ENCODE measurements at regions not wholly inside any gene's neighbourhood (a gene's known extent, or its start where the extent isn't known, plus 50 kb on each side); places are given as distances from the start of the nearest gene placed in this dataset.

GRCh38 chr13:112234131-112234875, 141.9 kb upstream of the SPACA7 start:
- peak in 1 of 2 donors; percentile 38 for DNase-seq
- Histone ChIP-seq H3K27me3 (ENCODE audit: control insufficient read depth in 1 of 2, insufficient read depth in 2 of 2, low read length in 1 of 2) (no peaks in the 10 kb centered on the region), H3K4me3 (ENCODE audit: low read length in 2 of 2) (no peak overlapping the region), H3K4me1 (ENCODE audit: control insufficient read depth in 1 of 2, insufficient read depth in 2 of 2, low read length in 2 of 2) (no peaks in the 10 kb centered on the region), H3K36me3 (ENCODE audit: control insufficient read depth in 1 of 2, insufficient read depth in 2 of 2, low read length in 1 of 2) (no peaks in the 10 kb centered on the region), H3K27ac (ENCODE audit: low read depth in 1 of 2, low read length in 2 of 2) (no peak overlapping the region), H3K9me3 (ENCODE audit: control insufficient read depth, low read length) (peaks cover 7% of the 10 kb centered on the region)
- intact Hi-C loops (cut with DNase I): no loop called here
- no peak for ATAC-seq (ENCODE audit: low FRiP score)
- WGBS, 2 donors: 77 to 82% methylated on average over 16 of the region's 16 CpGs

- WGBS, 2 donors: 70 to 83% methylated on average over 7 of the region's 7 CpGs
- intact Hi-C loops (cut with DNase I): no loop called here
- no peaks in the 10 kb centered on the region for H3K27me3 ChIP-seq (ENCODE audit: control insufficient read depth in 1 of 2, insufficient read depth in 2 of 2, low read length in 1 of 2)
- no peaks in the 10 kb centered on the region for H3K4me1 ChIP-seq (ENCODE audit: control insufficient read depth in 1 of 2, insufficient read depth in 2 of 2, low read length in 2 of 2)
- no peaks in the 10 kb centered on the region for H3K36me3 ChIP-seq (ENCODE audit: control insufficient read depth in 1 of 2, insufficient read depth in 2 of 2, low read length in 1 of 2)
- peak in 1 of 2 donors; percentile 43 for DNase-seq
- no peak overlapping the region for H3K27ac ChIP-seq (ENCODE audit: low read depth in 1 of 2, low read length in 2 of 2)
- peaks cover 7% of the 10 kb centered on the region for H3K9me3 ChIP-seq (ENCODE audit: control insufficient read depth, low read length)
- ATAC-seq (ENCODE audit: low FRiP score): no peak
- no peak overlapping the region for H3K4me3 ChIP-seq (ENCODE audit: low read length in 2 of 2)
These were observed 140.1 kb upstream of the SPACA7 start for GRCh38 chr13:112236016-112236415.

GRCh38 chr13:112236539-112237197, 139.5 kb upstream of the SPACA7 start:
- H3K9me3 ChIP-seq (ENCODE audit: control insufficient read depth, low read length): peaks cover 7% of the 10 kb centered on the region
- intact Hi-C loops (cut with DNase I): no loop called here
- no peaks in the 10 kb centered on the region for H3K36me3 ChIP-seq (ENCODE audit: control insufficient read depth in 1 of 2, insufficient read depth in 2 of 2, low read length in 1 of 2)
- H3K27me3 ChIP-seq (ENCODE audit: control insufficient read depth in 1 of 2, insufficient read depth in 2 of 2, low read length in 1 of 2): no peaks in the 10 kb centered on the region
- H3K27ac ChIP-seq (ENCODE audit: low read depth in 1 of 2, low read length in 2 of 2): no peak overlapping the region
- no peaks in the 10 kb centered on the region for H3K4me1 ChIP-seq (ENCODE audit: control insufficient read depth in 1 of 2, insufficient read depth in 2 of 2, low read length in 2 of 2)
- no peak overlapping the region for H3K4me3 ChIP-seq (ENCODE audit: low read length in 2 of 2)
- ATAC-seq (ENCODE audit: low FRiP score) (no peak), DNase-seq (no peak)
- 87 to 90% methylated on average over 11 of the region's 11 CpGs for WGBS, 2 donors

- Histone ChIP-seq H3K27me3 (ENCODE audit: control insufficient read depth in 1 of 2, insufficient read depth in 2 of 2, low read length in 1 of 2) (no peaks in the 10 kb centered on the region), H3K4me3 (ENCODE audit: low read length in 2 of 2) (no peak overlapping the region), H3K27ac (ENCODE audit: low read depth in 1 of 2, low read length in 2 of 2) (no peak overlapping the region), H3K9me3 (ENCODE audit: control insufficient read depth, low read length) (peaks cover 7% of the 10 kb centered on the region), H3K4me1 (ENCODE audit: control insufficient read depth in 1 of 2, insufficient read depth in 2 of 2, low read length in 2 of 2) (no peaks in the 10 kb centered on the region), H3K36me3 (ENCODE audit: control insufficient read depth in 1 of 2, insufficient read depth in 2 of 2, low read length in 1 of 2) (no peaks in the 10 kb centered on the region)
- ATAC-seq (ENCODE audit: low FRiP score): no peak
- intact Hi-C loops (cut with DNase I): no loop called here
- 89 to 92% methylated on average over 17 to 18 of the region's 18 CpGs for WGBS, 2 donors
- peak in 1 of 2 donors; percentile 26 for DNase-seq
These were observed 137.6 kb upstream of the SPACA7 start for GRCh38 chr13:112238436-112238995.

- Histone ChIP-seq H3K4me3 (ENCODE audit: low read length in 2 of 2) (no peak overlapping the region), H3K27me3 (ENCODE audit: control insufficient read depth in 1 of 2, insufficient read depth in 2 of 2, low read length in 1 of 2) (no peaks in the 10 kb centered on the region), H3K4me1 (ENCODE audit: control insufficient read depth in 1 of 2, insufficient read depth in 2 of 2, low read length in 2 of 2) (no peaks in the 10 kb centered on the region), H3K36me3 (ENCODE audit: control insufficient read depth in 1 of 2, insufficient read depth in 2 of 2, low read length in 1 of 2) (no peaks in the 10 kb centered on the region), H3K27ac (ENCODE audit: low read depth in 1 of 2, low read length in 2 of 2) (no peak overlapping the region), H3K9me3 (ENCODE audit: control insufficient read depth, low read length) (peaks cover 7% of the 10 kb centered on the region)
- 68 to 74% methylated on average over 5 to 6 of the region's 6 CpGs for WGBS, 2 donors
- intact Hi-C loops (cut with DNase I): no loop called here
- ATAC-seq (ENCODE audit: low FRiP score) (no peak), DNase-seq (no peak)
These were observed 136.1 kb upstream of the SPACA7 start for GRCh38 chr13:112240076-112240475.

GRCh38 chr13:112241288-112241687, 134.9 kb upstream of the SPACA7 start:
- Histone ChIP-seq H3K9me3 (ENCODE audit: control insufficient read depth, low read length) (peaks cover 5% of the 10 kb centered on the region), H3K4me1 (ENCODE audit: control insufficient read depth in 1 of 2, insufficient read depth in 2 of 2, low read length in 2 of 2) (no peaks in the 10 kb centered on the region), H3K27me3 (ENCODE audit: control insufficient read depth in 1 of 2, insufficient read depth in 2 of 2, low read length in 1 of 2) (no peaks in the 10 kb centered on the region), H3K36me3 (ENCODE audit: control insufficient read depth in 1 of 2, insufficient read depth in 2 of 2, low read length in 1 of 2) (no peaks in the 10 kb centered on the region), H3K4me3 (ENCODE audit: low read length in 2 of 2) (no peak overlapping the region), H3K27ac (ENCODE audit: low read depth in 1 of 2, low read length in 2 of 2) (no peak overlapping the region)
- no peak for ATAC-seq (ENCODE audit: low FRiP score)
- no peak for DNase-seq
- intact Hi-C loops (cut with DNase I): no loop called here
- WGBS, 2 donors: 74% methylated on average over 19 to 20 of the region's 20 CpGs

GRCh38 chr13:112242777-112243176, 133.4 kb upstream of the SPACA7 start:
- 74 to 78% methylated on average over 7 of the region's 7 CpGs for WGBS, 2 donors
- Histone ChIP-seq H3K9me3 (ENCODE audit: control insufficient read depth, low read length) (peaks cover 3% of the 10 kb centered on the region), H3K4me3 (ENCODE audit: low read length in 2 of 2) (no peak overlapping the region), H3K4me1 (ENCODE audit: control insufficient read depth in 1 of 2, insufficient read depth in 2 of 2, low read length in 2 of 2) (no peaks in the 10 kb centered on the region), H3K36me3 (ENCODE audit: control insufficient read depth in 1 of 2, insufficient read depth in 2 of 2, low read length in 1 of 2) (no peaks in the 10 kb centered on the region), H3K27ac (ENCODE audit: low read depth in 1 of 2, low read length in 2 of 2) (no peak overlapping the region), H3K27me3 (ENCODE audit: control insufficient read depth in 1 of 2, insufficient read depth in 2 of 2, low read length in 1 of 2) (no peaks in the 10 kb centered on the region)
- ATAC-seq (ENCODE audit: low FRiP score) (no peak), DNase-seq (no peak)
- intact Hi-C loops (cut with DNase I): no loop called here

- H3K36me3 ChIP-seq (ENCODE audit: control insufficient read depth in 1 of 2, insufficient read depth in 2 of 2, low read length in 1 of 2): no peaks in the 10 kb centered on the region
- ATAC-seq (ENCODE audit: low FRiP score): no peak
- intact Hi-C loops (cut with DNase I): no loop called here
- no peaks in the 10 kb centered on the region for H3K27me3 ChIP-seq (ENCODE audit: control insufficient read depth in 1 of 2, insufficient read depth in 2 of 2, low read length in 1 of 2)
- DNase-seq: no peak
- WGBS, 2 donors: 70 to 71% methylated on average over 11 of the region's 11 CpGs
- H3K27ac ChIP-seq (ENCODE audit: low read depth in 1 of 2, low read length in 2 of 2): no peak overlapping the region
- no peaks in the 10 kb centered on the region for H3K9me3 ChIP-seq (ENCODE audit: control insufficient read depth, low read length)
- no peaks in the 10 kb centered on the region for H3K4me1 ChIP-seq (ENCODE audit: control insufficient read depth in 1 of 2, insufficient read depth in 2 of 2, low read length in 2 of 2)
- no peak overlapping the region for H3K4me3 ChIP-seq (ENCODE audit: low read length in 2 of 2)
These were observed 132.1 kb upstream of the SPACA7 start for GRCh38 chr13:112244061-112244460.
